GM21737 (cell line): ENCODE measurements at regions not wholly inside any gene's neighbourhood (a gene's known extent, or its start where the extent isn't known, plus 50 kb on each side); places are given as distances from the start of the nearest gene placed in this dataset.

ENCODE experiments used
- ATAC-seq: cut with Tn5 transposase; IDR thresholded peaks from one replicate; pipeline ENCODE4 v1.9.1; 2021; ENCODE audit warnings: mild to moderate bottlenecking, moderate library complexity; ENCODE audit not compliant: unreplicated experiment

GRCh38 chr7:130896051-130896881 lies 162.3 kb upstream of the KLF14 start:
- no peak for ATAC-seq

GRCh38 chr7:130896898-130897514 lies 163.0 kb upstream of the KLF14 start:
- peak; percentile 38 for ATAC-seq

- no peak for ATAC-seq
These were observed 163.8 kb upstream of the KLF14 start for GRCh38 chr7:130897515-130898419.

- no peak for ATAC-seq
These were observed 165.1 kb upstream of the KLF14 start for GRCh38 chr7:130899071-130899560.

- no peak for ATAC-seq
These were observed 165.8 kb upstream of the KLF14 start for GRCh38 chr7:130899638-130900401.

- no peak for ATAC-seq
These were observed 166.6 kb upstream of the KLF14 start for GRCh38 chr7:130900471-130901076.

GRCh38 chr7:130901209-130901783 lies 167.3 kb upstream of the KLF14 start:
- ATAC-seq, result no peak

- no peak for ATAC-seq
These were observed 168.8 kb upstream of the KLF14 start for GRCh38 chr7:130902755-130903357.

- ATAC-seq, result no peak
These were observed 169.5 kb upstream of the KLF14 start for GRCh38 chr7:130903358-130903974.

GRCh38 chr7:130904031-130904757 lies 170.2 kb upstream of the KLF14 start:
- ATAC-seq, result no peak

- ATAC-seq, result no peak
These were observed 170.8 kb upstream of the KLF14 start for GRCh38 chr7:130904792-130905191.

GRCh38 chr7:130906575-130906974 lies 172.6 kb upstream of the KLF14 start:
- ATAC-seq, result no peak

GRCh38 chr7:130907439-130907838 lies 173.4 kb upstream of the KLF14 start:
- ATAC-seq, result no peak

- no peak for ATAC-seq
These were observed 174.5 kb upstream of the KLF14 start for GRCh38 chr7:130908345-130909160.

- no peak for ATAC-seq
These were observed 175.3 kb upstream of the KLF14 start for GRCh38 chr7:130909161-130909836.

GRCh38 chr7:130909881-130910672 lies 176.1 kb upstream of the KLF14 start:
- no peak for ATAC-seq
